Right renal pelvis (tissue), 4 donors: ENCODE measurements at regions not wholly inside any gene's neighbourhood (a gene's known extent, or its start where the extent isn't known, plus 50 kb on each side); places are given as distances from the start of the nearest gene placed in this dataset.
"Not testable (repeated sequence)": the region's sequence is repeated elsewhere in the genome, so short reads cannot be mapped to it uniquely, and the experiment has no call there.

ENCODE experiments used
- DNase-seq, 4 donors: peaks; one replicate each; pipeline ENCODE4 v3.0.0-alpha.2; 2013; ENCODE audit warnings: low read depth in 4 of 4, low spot score in 3 of 4, missing footprints in 1 of 4

- DNase-seq: not testable (repeated sequence)
Observed at GRCh38 chr1:218015106-218015505, 270.0 kb upstream of the RRP15 start.

- DNase-seq: no peak
Observed at GRCh38 chr1:218024211-218024720, 260.8 kb upstream of the RRP15 start.

GRCh38 chr1:218025454-218025853 is 259.6 kb upstream of the RRP15 start:
- DNase-seq: no peak

GRCh38 chr1:218027152-218027551 is 257.9 kb upstream of the RRP15 start:
- DNase-seq: no peak

GRCh38 chr1:218030846-218031245 is 254.2 kb upstream of the RRP15 start:
- no peak for DNase-seq

GRCh38 chr1:218031901-218032300 is 253.2 kb upstream of the RRP15 start:
- DNase-seq: no peak

GRCh38 chr1:218034468-218034867 is 250.6 kb upstream of the RRP15 start:
- no peak for DNase-seq

- no peak for DNase-seq
Observed at GRCh38 chr1:218048828-218049420, 236.2 kb upstream of the RRP15 start.

- DNase-seq: no peak
Observed at GRCh38 chr1:218049641-218050040, 235.5 kb upstream of the RRP15 start.

- no peak for DNase-seq
Observed at GRCh38 chr1:218058730-218059129, 226.4 kb upstream of the RRP15 start.

- DNase-seq: no peak
Observed at GRCh38 chr1:218064426-218064825, 220.7 kb upstream of the RRP15 start.

- no peak for DNase-seq
Observed at GRCh38 chr1:218066332-218066731, 218.8 kb upstream of the RRP15 start.

- DNase-seq: no peak
Observed at GRCh38 chr1:218068241-218068640, 216.9 kb upstream of the RRP15 start.

GRCh38 chr1:218069180-218069579 is 215.9 kb upstream of the RRP15 start:
- DNase-seq: no peak

GRCh38 chr1:218073062-218073461 is 212.0 kb upstream of the RRP15 start:
- no peak for DNase-seq

GRCh38 chr1:218078916-218079315 is 206.2 kb upstream of the RRP15 start:
- no peak for DNase-seq

GRCh38 chr1:218079347-218079746 is 205.7 kb upstream of the RRP15 start:
- DNase-seq: no peak

- no peak for DNase-seq
Observed at GRCh38 chr1:218079820-218080219, 205.3 kb upstream of the RRP15 start.

- no peak for DNase-seq
Observed at GRCh38 chr1:218080863-218081262, 204.2 kb upstream of the RRP15 start.

GRCh38 chr1:218081358-218081757 is 203.7 kb upstream of the RRP15 start:
- no peak for DNase-seq

GRCh38 chr1:218090459-218090858 is 194.6 kb upstream of the RRP15 start:
- no peak for DNase-seq

- DNase-seq: no peak
Observed at GRCh38 chr1:218101409-218101808, 183.7 kb upstream of the RRP15 start.

GRCh38 chr1:218108034-218108433 is 177.1 kb upstream of the RRP15 start:
- DNase-seq: no peak
